DND-41 (cell line): ENCODE measurements at regions not wholly inside any gene's neighbourhood (a gene's known extent, or its start where the extent isn't known, plus 50 kb on each side); places are given as distances from the start of the nearest gene placed in this dataset.

Experiments
- ATAC-seq: fragments of 200-7000 bp; cut with Tn5 transposase; 3 replicates; pipeline ENCODE4 v1.9.1; 2021; ENCODE audit warnings: low read depth; ENCODE audit not compliant: insufficient read depth
- DNase-seq: peaks from one replicate; pipeline ENCODE4 v3.0.0-alpha.2; 2020
- H2AFZ ChIP-seq: 2 replicates; pipeline ENCODE4 v1.6.0; 2012; ENCODE audit warnings: low read depth, low read length
- H3K27ac ChIP-seq: 2 replicates; pipeline ENCODE4 v1.5.1; 2012; ENCODE audit warnings: low read length, inconsistent platforms
- H3K27me3 ChIP-seq: fragments of 200-600 bp; sonication (generic); 2 replicates; pipeline ENCODE4 v1.6.0; 2012; ENCODE audit warnings: low read length, mild to moderate bottlenecking, inconsistent platforms; ENCODE audit not compliant: insufficient read depth, poor library complexity
- H3K36me3 ChIP-seq: 2 replicates; pipeline ENCODE4 v1.5.1; 2012; ENCODE audit warnings: low read length, inconsistent platforms; ENCODE audit not compliant: insufficient read depth
- H3K4me1 ChIP-seq: 2 replicates; pipeline ENCODE4 v1.5.1; 2012; ENCODE audit warnings: mild to moderate bottlenecking, low read length; ENCODE audit not compliant: insufficient read depth
- H3K4me2 ChIP-seq: 2 replicates; pipeline ENCODE4 v1.6.0; 2012; ENCODE audit warnings: mild to moderate bottlenecking, moderate library complexity, low read length, inconsistent platforms; ENCODE audit not compliant: insufficient read depth
- H3K4me3 ChIP-seq, 2 experiments: fragments of 200-600 bp in 1 of 2; shearing (Covaris generic) in 1 of 2; 2 replicates each; pipeline ENCODE4 v1.5.1; 2012 to 2016; ENCODE audit warnings: inconsistent platforms in 2 of 2, low read length in 2 of 2, mild to moderate bottlenecking in 2 of 2, low read depth in 1 of 2, moderate library complexity in 1 of 2
- H3K79me2 ChIP-seq: 2 replicates; pipeline ENCODE4 v1.6.0; 2012; ENCODE audit warnings: low read length, inconsistent platforms; ENCODE audit not compliant: insufficient read depth
- H3K9ac ChIP-seq: 2 replicates; pipeline ENCODE4 v1.6.0; 2012; ENCODE audit warnings: low read depth, mild to moderate bottlenecking, inconsistent platforms, low read length, moderate library complexity
- H3K9me3 ChIP-seq: 2 replicates; pipeline ENCODE4 v1.5.1; 2012; ENCODE audit warnings: low read length, moderate library complexity, mild to moderate bottlenecking, inconsistent platforms; ENCODE audit not compliant: insufficient read depth, severe bottlenecking
- H4K20me1 ChIP-seq: 2 replicates; pipeline ENCODE4 v1.6.0; 2012; ENCODE audit warnings: low read length; ENCODE audit not compliant: insufficient read depth
- CTCF ChIP-seq: IDR thresholded peaks from 2 replicates; pipeline ENCODE4 v1.5.1; 2012; ENCODE audit warnings: borderline replicate concordance, low read length, moderate library complexity, mild to moderate bottlenecking; ENCODE audit not compliant: poor library complexity, severe bottlenecking; ENCODE audit errors: extremely low read depth
- EZH2 ChIP-seq: IDR thresholded peaks from 3 replicates; pipeline ENCODE4 v1.6.1; 2012; ENCODE audit warnings: borderline replicate concordance, low read depth, mild to moderate bottlenecking, moderate library complexity, low read length, inconsistent platforms; ENCODE audit not compliant: severe bottlenecking

DNA sequence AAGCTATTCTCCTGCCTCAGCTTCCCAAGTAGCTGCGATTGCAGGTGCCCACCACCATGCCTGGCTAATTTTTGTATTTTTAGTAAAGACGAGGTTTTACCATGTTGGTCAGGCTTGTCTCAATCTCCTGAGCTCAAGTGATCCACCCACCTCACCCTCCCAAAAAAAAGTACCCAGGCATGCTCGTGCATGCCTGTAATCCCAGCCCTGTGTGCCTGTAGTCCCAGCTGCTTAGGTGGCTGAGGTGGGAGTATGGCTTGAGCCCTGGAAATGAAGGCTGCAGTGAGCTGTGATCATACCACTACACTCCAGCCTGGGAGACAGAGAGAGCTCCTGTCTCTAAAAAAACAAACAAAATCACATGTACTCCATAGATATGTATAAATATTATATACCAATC lies 176.5 kb downstream of the SOX2 start:
- H3K9me3 ChIP-seq: no peaks in the 10 kb centered on the region
- ATAC-seq: no peak
- no peaks in the 10 kb centered on the region for H3K79me2 ChIP-seq
- H3K27me3 ChIP-seq: no peaks in the 10 kb centered on the region
- no peak for TF ChIP-seq EZH2
- TF ChIP-seq CTCF: no peak
- no peak overlapping the region for H3K27ac ChIP-seq
- no peaks in the 10 kb centered on the region for H4K20me1 ChIP-seq
- no peak overlapping the region for H2AFZ ChIP-seq
- H3K36me3 ChIP-seq: no peaks in the 10 kb centered on the region
- DNase-seq: no peak
- H3K4me3 ChIP-seq: no peak overlapping the region
- H3K4me2 ChIP-seq: no peak overlapping the region
- H3K4me1 ChIP-seq: no peaks in the 10 kb centered on the region
- H3K9ac ChIP-seq: no peak overlapping the region

DNA sequence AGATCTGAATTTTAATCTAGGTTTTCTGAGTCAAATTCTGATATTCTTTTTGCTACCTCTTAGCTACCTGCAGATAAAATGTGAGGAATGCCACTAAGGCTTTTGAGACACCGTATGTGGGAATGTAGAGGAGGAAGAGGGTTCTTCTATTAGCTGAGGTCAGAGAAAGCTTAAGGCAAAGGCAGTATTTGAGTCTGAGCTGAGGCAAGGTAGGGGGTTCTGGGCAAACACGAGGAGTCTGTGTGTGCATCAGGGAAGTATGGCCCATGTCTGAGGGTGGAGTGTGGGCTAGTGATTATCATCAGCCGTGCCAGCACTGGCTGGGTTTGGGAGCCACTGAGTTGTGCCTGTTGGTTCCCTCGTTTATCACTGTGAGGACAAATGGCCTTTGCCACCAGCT lies 181.1 kb downstream of the SOX2 start:
- no peak for ATAC-seq
- no peak overlapping the region for H3K4me3 ChIP-seq

GRCh38 chr3:181896605-181897004 lies 184.9 kb downstream of the SOX2 start:
- DNase-seq: no peak
- Histone ChIP-seq H3K4me2 (no peak overlapping the region), H3K79me2 (no peaks in the 10 kb centered on the region), H3K36me3 (no peaks in the 10 kb centered on the region), H2AFZ (no peak overlapping the region), H4K20me1 (no peaks in the 10 kb centered on the region), H3K27ac (no peak overlapping the region), H3K4me3 (no peak overlapping the region), H3K9ac (no peak overlapping the region), H3K9me3 (no peaks in the 10 kb centered on the region), H3K27me3 (no peaks in the 10 kb centered on the region), H3K4me1 (no peaks in the 10 kb centered on the region)
- no peak for TF ChIP-seq EZH2
- TF ChIP-seq CTCF: no peak
- ATAC-seq: no peak

More for the DNA sequence above, 181.1 kb downstream of the SOX2 start:
- no peak for TF ChIP-seq CTCF
- DNase-seq: no peak
- H3K27me3 ChIP-seq: no peaks in the 10 kb centered on the region
- no peaks in the 10 kb centered on the region for H3K9me3 ChIP-seq
- no peaks in the 10 kb centered on the region for H3K79me2 ChIP-seq
- H3K36me3 ChIP-seq: no peaks in the 10 kb centered on the region
- H3K9ac ChIP-seq: no peak overlapping the region
- H2AFZ ChIP-seq: no peak overlapping the region
- H3K4me2 ChIP-seq: no peak overlapping the region
- no peaks in the 10 kb centered on the region for H3K4me1 ChIP-seq
- H4K20me1 ChIP-seq: no peaks in the 10 kb centered on the region
- H3K27ac ChIP-seq: no peak overlapping the region

DNA sequence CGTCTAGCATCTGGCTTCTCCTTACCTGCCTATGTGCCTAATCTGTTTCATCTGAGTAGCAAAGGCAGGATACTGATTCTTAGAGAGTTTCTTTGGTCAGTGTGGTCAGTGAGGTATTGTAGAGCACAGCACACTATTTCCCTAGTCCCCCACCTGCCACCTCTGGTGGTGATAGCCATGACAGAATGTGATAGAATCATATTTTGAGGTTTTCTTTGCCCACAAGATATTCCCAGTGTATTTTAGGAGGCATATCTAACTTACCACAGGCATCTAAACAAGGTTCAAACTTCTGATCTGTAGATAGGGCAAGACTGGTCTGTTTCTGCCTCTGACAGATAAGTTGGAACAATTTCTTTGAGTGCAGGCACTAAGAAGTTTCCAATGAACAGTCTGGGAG lies 188.0 kb downstream of the SOX2 start:
- H3K4me2 ChIP-seq: no peak overlapping the region
- H3K4me3 ChIP-seq: no peak overlapping the region
- TF ChIP-seq CTCF (no peak), EZH2 (no peak)
- no peak for ATAC-seq
- no peaks in the 10 kb centered on the region for H3K36me3 ChIP-seq
- no peaks in the 10 kb centered on the region for H4K20me1 ChIP-seq
- no peaks in the 10 kb centered on the region for H3K4me1 ChIP-seq
- H3K79me2 ChIP-seq: no peaks in the 10 kb centered on the region
- H3K27me3 ChIP-seq: no peaks in the 10 kb centered on the region
- H3K27ac ChIP-seq: no peak overlapping the region
- H3K9ac ChIP-seq: no peak overlapping the region
- H3K9me3 ChIP-seq: no peaks in the 10 kb centered on the region
- H2AFZ ChIP-seq: no peak overlapping the region
- no peak for DNase-seq
